NCI-H2081 (cell line): ENCODE measurements at regions not wholly inside any gene's neighbourhood (a gene's known extent, or its start where the extent isn't known, plus 50 kb on each side); places are given as distances from the start of the nearest gene placed in this dataset.

Experiments
- DNase-seq, 2 experiments: peaks; one replicate each; lab custom pipeline; 2025; lab: John Stamatoyannopoulos, UW

DNA sequence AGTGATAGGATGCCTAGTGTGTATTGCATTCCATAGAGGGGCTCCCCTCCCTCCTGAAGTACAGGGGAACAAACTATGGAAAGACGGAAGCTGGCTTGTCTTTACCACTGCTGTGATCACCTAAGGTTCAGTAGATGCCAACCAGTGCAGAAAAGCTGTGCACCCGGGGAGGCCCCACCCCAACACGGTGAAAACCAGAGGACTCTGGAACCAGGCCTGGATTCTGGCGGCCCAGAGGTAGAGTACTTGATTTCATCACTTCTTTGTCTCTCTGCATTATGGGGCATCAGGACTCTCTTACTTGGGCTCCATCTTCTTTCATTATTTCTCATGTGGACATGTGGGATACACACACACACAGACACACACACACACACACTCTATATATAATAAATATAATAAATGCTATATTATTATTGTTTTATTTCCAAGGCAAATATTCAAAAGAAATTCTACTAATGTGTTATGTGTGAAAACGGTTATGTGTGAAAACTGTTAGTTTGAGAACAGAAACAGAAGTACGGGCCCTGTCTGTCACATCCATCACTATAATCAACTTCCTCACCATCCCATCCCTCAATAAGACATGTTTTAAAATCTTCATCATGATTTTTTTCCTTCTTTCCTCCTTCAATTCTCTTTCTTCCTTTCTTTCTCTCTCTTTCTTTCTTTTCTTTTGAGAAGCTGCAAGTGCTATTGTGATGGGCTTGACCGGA, 152.4 kb upstream of the CMC1 start:
- no peak for DNase-seq

- DNase-seq = no peak
These were observed 151.9 kb upstream of the CMC1 start for GRCh38 chr3:28089527-28089897.

- no peak for DNase-seq
These were observed 142.1 kb upstream of the CMC1 start for GRCh38 chr3:28099296-28099695.

DNA sequence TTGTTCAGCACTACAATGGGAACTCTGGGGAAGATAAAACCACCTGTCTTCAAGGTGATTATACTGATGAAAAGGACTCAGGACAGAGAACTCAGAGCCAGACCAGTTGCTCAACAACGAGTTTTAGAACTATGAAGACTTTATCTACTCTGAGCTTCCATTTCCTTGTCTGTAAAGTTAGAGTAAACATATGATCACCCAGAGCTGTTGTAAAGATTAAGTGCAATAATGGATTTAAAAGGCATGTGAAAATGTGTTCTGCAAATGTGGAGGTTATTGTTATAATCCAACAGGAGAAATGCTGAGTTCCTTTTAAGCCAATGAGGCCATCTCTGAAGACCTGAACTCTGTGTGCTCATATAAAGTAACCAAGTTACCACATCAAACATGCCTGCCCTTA, 139.7 kb upstream of the CMC1 start:
- DNase-seq = no peak

- no peak for DNase-seq
These were observed 137.6 kb upstream of the CMC1 start for GRCh38 chr3:28103861-28104260.

DNA sequence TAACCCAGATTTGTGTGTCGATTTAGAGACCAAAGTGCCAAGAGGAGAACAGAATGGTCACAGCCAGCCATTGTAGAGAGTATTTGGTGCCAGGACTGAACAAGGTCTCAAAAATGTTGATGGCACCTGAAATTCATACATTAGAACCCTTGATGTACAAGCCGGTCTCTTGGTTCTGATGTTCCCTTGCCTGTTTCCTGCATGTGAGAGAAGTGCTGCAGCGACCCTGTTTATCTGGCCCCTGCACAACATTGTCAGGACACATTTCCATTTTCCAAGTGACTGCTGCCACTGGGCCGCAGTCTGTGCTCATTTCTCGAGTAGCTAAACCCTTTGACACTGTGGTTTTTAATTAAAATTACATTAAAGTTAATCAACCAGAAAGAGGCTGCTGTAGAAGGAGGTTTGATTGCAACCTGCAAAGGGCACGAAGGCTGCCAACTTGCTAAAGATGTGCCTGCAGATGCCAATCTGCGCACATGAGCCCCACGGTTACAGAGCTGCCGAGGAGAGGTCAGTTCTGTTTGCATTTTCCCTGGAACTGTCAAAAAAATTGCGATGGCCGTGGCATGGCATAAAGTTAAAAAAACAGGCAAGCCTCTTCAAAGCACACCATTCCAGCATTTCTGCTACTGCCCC, 136.4 kb upstream of the CMC1 start:
- no peak for DNase-seq

GRCh38 chr3:28109829-28110228, 131.6 kb upstream of the CMC1 start:
- no peak for DNase-seq

DNA sequence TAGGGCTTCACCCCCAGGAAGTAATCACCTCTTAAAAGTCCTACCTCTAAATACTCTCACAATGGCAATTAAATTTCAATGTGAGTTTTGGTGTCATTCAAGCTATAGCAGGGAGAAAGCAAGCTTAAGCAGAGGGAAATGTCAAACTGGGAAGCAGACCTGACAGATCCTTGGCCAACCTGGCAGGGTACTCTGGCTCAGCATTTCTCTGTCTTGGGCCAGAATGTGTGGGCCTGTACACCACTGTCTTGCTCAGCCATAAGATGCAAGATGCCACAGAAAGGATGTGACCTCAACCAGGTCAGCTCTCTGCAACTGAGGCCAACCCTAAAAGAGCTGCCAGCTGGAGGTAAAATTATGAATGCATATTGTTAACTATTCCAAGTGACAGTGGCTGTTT, 130.6 kb upstream of the CMC1 start:
- DNase-seq = no peak

DNA sequence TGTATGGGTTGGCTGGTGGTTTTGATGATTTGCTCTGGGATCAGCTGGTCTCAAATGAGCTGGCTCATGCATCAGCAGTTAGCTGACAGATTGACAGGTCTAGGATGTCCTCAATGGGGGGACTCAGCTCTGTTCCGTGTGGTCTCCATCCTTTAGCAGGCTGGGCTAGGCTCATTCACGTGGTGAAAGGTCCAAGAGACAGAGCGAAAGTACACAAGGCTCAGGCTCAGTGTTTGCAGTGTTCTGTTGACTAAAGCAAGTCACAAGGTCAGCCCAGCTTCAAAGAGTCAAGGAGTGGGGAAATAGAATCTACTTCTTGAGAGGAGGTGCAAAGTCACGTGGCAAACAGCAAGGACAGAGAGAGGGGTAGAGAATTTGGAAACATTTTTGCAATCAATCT, 126.5 kb upstream of the CMC1 start:
- DNase-seq = no peak

GRCh38 chr3:28115316-28115715, 126.1 kb upstream of the CMC1 start:
- DNase-seq = no peak

DNA sequence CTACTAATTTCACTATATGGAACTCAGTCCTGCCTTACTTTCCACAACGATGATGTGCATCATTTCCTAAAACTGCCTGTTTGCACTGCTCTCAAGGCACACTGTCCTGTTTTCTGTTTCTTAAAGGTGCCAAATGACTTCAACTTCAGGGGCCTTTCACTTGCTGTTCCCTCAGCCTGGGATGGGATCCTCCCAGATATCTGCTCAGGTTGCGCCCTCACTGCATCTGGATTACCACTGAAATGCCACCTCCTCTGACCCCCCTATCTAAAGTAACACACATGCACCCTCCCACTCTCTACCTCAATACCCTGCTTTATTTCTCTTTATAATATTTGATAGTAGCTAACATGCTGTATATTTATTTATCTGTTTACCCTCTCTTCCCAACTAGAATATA, 123.8 kb upstream of the CMC1 start:
- DNase-seq = no peak

- DNase-seq = no peak
These were observed 123.3 kb upstream of the CMC1 start for GRCh38 chr3:28118087-28118486.

DNA sequence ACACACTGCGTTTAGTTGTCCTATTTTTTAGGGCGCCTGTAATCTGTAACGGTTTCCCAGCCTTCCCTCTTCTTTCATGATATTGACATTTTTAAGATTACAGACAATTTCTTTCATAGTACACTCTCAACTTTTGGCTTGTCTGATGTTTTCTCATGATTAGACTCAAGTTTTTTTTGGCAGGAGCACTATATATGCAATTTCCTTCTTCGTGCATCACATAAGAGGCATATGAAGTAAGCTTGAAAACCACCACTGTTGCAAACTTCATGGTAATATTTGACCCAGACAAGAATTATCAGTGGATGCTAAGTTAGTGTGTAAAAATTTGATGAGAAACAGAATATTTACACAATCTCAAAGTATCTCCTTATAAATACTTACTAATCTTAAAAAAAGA, 119.2 kb upstream of the CMC1 start:
- no peak for DNase-seq

GRCh38 chr3:28124882-28125281, 116.5 kb upstream of the CMC1 start:
- DNase-seq = no peak

GRCh38 chr3:28125342-28125741, 116.1 kb upstream of the CMC1 start:
- DNase-seq = no peak

DNA sequence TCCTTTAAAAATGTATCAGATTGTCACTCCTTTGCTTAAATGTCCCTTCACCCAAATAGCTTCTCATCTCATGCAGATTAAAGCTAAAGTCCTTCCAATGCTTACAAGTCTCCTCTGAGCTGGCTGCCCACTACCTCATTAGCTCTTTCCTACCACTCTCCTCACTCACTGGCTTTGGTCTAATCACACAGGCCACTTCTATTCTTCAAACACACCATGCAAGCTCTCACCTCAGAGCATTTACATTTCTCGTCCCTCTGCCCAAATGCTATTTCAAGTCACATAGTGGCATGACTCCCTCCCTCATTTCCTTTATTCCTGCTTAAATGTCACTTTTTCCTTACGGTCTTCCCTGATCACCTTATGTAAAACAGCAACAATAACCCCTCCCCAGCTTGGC, 110.6 kb upstream of the CMC1 start:
- no peak for DNase-seq

- no peak for DNase-seq
These were observed 108.5 kb upstream of the CMC1 start for GRCh38 chr3:28132941-28133340.

GRCh38 chr3:28134198-28134597, 107.2 kb upstream of the CMC1 start:
- DNase-seq = no peak

DNA sequence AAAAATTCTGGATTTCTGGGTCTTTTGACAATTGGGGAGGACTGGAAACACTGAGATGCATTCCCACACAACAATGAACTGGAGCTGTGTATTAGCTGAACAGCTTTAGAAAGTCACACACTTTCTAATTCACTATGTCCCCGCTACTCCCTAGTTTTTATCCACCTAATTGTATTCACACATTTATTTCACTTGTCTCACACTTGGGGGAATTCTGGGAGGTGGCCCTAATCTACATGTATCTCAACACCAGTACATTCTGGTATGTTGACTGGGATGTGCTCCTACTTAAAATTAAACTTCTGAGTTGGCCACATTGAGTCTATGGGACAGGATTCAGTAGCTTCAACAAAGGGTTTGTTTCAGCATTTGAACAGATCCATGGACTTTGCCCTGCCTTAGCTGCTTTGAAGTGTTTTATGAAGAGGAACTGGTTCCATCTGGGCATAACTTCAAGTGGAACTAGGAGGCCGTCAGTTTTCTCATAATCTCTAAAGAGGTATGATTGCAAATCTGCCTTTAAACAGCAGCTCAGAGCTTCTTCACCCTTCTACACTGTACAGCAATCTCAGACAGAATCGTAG, 106.5 kb upstream of the CMC1 start:
- DNase-seq = no peak

DNA sequence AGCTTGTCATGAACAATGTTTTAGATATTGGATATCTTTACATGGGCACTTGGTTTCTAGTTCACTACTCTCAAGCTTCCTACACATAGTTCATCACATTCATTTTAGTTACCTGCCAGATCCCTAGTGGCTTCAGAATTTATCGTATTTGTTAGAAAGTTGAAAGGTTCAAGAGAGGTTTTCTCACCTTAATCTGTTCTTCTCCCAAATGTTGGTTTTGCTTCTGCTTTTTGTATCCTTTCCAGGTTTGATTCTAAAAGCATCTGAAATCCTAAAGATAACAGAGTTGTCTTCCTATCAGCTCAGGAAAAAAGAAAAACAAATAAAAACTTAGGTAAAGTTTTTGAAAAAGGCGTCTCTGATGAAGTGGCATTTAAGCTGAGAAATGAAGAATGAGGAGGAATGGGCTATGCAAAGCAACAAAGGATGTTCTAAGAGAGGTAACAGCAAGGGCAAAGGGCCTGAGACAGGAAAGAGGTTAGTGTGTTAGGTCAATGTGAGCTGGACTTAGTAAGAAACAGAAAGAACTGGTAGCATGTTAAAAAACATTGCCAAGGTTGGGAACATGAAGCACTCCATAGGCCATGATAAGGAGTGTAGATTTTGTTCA, 104.7 kb upstream of the CMC1 start:
- no peak for DNase-seq

GRCh38 chr3:28138043-28138610, 103.3 kb upstream of the CMC1 start:
- no peak for DNase-seq

GRCh38 chr3:28139288-28139687, 102.1 kb upstream of the CMC1 start:
- DNase-seq = no peak
